Left lung (tissue), 4 donors: ENCODE measurements at regions not wholly inside any gene's neighbourhood (a gene's known extent, or its start where the extent isn't known, plus 50 kb on each side); places are given as distances from the start of the nearest gene placed in this dataset.

Source experiments
- ATAC-seq: fragments of 200-7000 bp; cut with Tn5 transposase; one replicate; pipeline ENCODE4 v1.9.1; 2020; ENCODE audit warnings: moderate library complexity
- DNase-seq, 4 donors: peaks; one replicate each; pipeline ENCODE4 v3.0.0-alpha.2; 2013 to 2020
- H3K27ac ChIP-seq, 2 donors: fragments of 200-600 bp; sonication (generic) in 1 of 2; one replicate each; pipeline versions ENCODE4 v1.5.0 to v1.8.0; 2020 to 2021
- H3K27me3 ChIP-seq, 2 donors: fragments of 200-600 bp; sonication (generic) in 1 of 2; one replicate each; pipeline versions ENCODE4 v1.5.0 to v1.8.0; 2020 to 2021
- H3K36me3 ChIP-seq, 2 donors: fragments of 200-600 bp; sonication (generic) in 1 of 2; one replicate each; pipeline versions ENCODE4 v1.5.0 to v1.8.0; 2020 to 2021
- H3K4me1 ChIP-seq, 2 donors: fragments of 200-600 bp; one replicate each; pipeline ENCODE4 v1.8.0; 2021
- H3K4me3 ChIP-seq, 2 donors: fragments of 200-600 bp; sonication (generic) in 1 of 2; one replicate each; pipeline versions ENCODE4 v1.5.0 to v1.8.0; 2020 to 2021; ENCODE audit warnings: mild to moderate bottlenecking in 1 of 2
- H3K9me3 ChIP-seq, 2 donors: fragments of 200-600 bp; sonication (generic) in 1 of 2; one replicate each; pipeline versions ENCODE4 v1.5.0 to v1.8.0; 2020 to 2021
- intact Hi-C, 2 donors: fragments of 100-400 bp; cut with DNase I; formaldehyde crosslinking; loops; one replicate each; pipeline versions ENCODE4 v1.11.2 to v1.14.2; 2022
- TF ChIP-seq, protein P1 (sequence below), 2 donors: fragments of 200-600 bp; sonication (generic) in 1 of 2; IDR thresholded peaks; one replicate each; pipeline versions ENCODE4 v1.5.0 to v1.8.0; 2021; ENCODE audit warnings: antibody characterized with exemption in 2 of 2
- donor health status: DM: no; HTN: yes; CAD: no.
- donor health status: DM: no; HTN: no; CAD: no.

GRCh38 chr2:66239655-66240054, 195.3 kb upstream of the MEIS1 start:
- Histone ChIP-seq H3K9me3 (no peaks in the 10 kb centered on the region), H3K4me3 (no peak overlapping the region), H3K4me1 (no peaks in the 10 kb centered on the region), H3K27ac (no peak overlapping the region), H3K36me3 (no peaks in the 10 kb centered on the region), H3K27me3 (no peaks in the 10 kb centered on the region)
- ATAC-seq (no peak), DNase-seq (no peak)
- intact Hi-C loops = no loop called here
- TF ChIP-seq, protein P1, sequence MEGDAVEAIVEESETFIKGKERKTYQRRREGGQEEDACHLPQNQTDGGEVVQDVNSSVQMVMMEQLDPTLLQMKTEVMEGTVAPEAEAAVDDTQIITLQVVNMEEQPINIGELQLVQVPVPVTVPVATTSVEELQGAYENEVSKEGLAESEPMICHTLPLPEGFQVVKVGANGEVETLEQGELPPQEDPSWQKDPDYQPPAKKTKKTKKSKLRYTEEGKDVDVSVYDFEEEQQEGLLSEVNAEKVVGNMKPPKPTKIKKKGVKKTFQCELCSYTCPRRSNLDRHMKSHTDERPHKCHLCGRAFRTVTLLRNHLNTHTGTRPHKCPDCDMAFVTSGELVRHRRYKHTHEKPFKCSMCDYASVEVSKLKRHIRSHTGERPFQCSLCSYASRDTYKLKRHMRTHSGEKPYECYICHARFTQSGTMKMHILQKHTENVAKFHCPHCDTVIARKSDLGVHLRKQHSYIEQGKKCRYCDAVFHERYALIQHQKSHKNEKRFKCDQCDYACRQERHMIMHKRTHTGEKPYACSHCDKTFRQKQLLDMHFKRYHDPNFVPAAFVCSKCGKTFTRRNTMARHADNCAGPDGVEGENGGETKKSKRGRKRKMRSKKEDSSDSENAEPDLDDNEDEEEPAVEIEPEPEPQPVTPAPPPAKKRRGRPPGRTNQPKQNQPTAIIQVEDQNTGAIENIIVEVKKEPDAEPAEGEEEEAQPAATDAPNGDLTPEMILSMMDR (IDR thresholded peaks at IDR 0.05) = no peak

DNA sequence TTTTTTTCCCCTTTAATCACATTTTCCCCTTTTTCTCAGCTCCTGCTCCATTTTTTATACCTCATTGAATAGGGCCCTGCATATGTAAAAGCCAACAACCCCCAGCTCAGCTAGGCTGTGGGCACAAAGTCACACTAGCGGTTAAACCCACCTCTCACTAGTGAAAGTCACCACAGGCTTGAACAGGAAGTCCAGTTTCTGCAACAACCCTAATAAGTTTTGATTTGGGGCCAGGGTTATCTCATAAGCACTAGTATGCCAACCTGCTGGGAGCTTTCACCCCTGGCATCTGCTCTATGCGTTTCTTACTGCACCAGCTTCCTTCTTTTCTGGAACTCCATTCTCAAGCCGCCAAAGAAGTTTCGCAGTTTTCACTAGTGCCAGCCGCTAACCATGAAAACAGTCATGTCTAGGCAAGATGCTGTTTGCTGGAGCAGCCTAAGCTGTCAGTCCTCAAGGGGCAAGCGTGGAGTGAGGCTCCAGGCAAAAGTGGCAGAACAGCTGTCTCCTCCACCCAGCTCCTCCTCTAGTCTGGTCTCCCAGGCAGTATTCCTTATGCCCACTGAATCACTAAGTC, 197.0 kb upstream of the MEIS1 start:
- H3K27me3 ChIP-seq = no peaks in the 10 kb centered on the region
- no peaks in the 10 kb centered on the region for H3K9me3 ChIP-seq
- TF ChIP-seq, protein P1 (IDR thresholded peaks at IDR 0.05) = no peak
- intact Hi-C loops = no loop called here
- no peaks in the 10 kb centered on the region for H3K4me1 ChIP-seq
- no peak for DNase-seq
- no peak overlapping the region for H3K27ac ChIP-seq
- no peaks in the 10 kb centered on the region for H3K36me3 ChIP-seq
- no peak overlapping the region for H3K4me3 ChIP-seq
- ATAC-seq = no peak

- intact Hi-C loops = no loop called here
- no peaks in the 10 kb centered on the region for H3K27me3 ChIP-seq
These were observed 197.8 kb upstream of the MEIS1 start for GRCh38 chr2:66236816-66237802.

GRCh38 chr2:66236067-66236685, 198.7 kb upstream of the MEIS1 start:
- ATAC-seq (no peak), DNase-seq (no peak)
- Histone ChIP-seq H3K27ac (no peak overlapping the region), H3K36me3 (no peaks in the 10 kb centered on the region), H3K4me3 (no peak overlapping the region), H3K9me3 (no peaks in the 10 kb centered on the region), H3K27me3 (no peaks in the 10 kb centered on the region), H3K4me1 (no peaks in the 10 kb centered on the region)
- TF ChIP-seq, protein P1 (IDR thresholded peaks at IDR 0.05) = no peak
- intact Hi-C loops = no loop called here

More at GRCh38 chr2:66236816-66237802, 197.8 kb upstream of the MEIS1 start:
- Histone ChIP-seq H3K4me1 (no peaks in the 10 kb centered on the region), H3K4me3 (no peak overlapping the region), H3K9me3 (no peaks in the 10 kb centered on the region), H3K36me3 (no peaks in the 10 kb centered on the region), H3K27ac (no peak overlapping the region)
- no peak for ATAC-seq
- DNase-seq = no peak
- TF ChIP-seq, protein P1 (IDR thresholded peaks at IDR 0.05) = no peak

DNA sequence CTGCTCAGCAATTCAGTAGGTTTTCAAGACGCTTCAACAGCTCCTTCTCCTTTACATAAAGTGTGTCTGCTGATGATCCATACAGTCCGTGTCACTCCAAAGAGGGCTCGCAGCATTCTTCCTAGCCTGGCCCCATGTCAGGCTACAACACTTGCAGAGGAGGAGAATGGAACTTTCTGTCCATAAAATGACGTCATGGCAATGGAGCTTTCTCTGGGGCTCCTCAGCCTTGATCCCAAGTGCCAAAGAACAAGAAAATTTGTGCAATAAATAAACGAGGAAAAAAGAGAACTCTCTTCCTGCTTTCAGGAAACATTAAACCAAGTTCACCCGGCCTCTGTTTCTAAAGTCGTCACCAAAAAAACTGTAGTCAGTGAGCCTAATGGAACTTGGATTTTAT, 199.5 kb upstream of the MEIS1 start:
- intact Hi-C loops = no loop called here
- H3K9me3 ChIP-seq = no peaks in the 10 kb centered on the region
- DNase-seq (no peak), ATAC-seq (no peak)
- no peak overlapping the region for H3K4me3 ChIP-seq
- TF ChIP-seq, protein P1 (IDR thresholded peaks at IDR 0.05) = no peak
- H3K27ac ChIP-seq = no peak overlapping the region
- H3K4me1 ChIP-seq = no peaks in the 10 kb centered on the region
- no peaks in the 10 kb centered on the region for H3K36me3 ChIP-seq
- H3K27me3 ChIP-seq = no peaks in the 10 kb centered on the region
